H1 (cell line): ENCODE measurements at regions not wholly inside any gene's neighbourhood (a gene's known extent, or its start where the extent isn't known, plus 50 kb on each side); places are given as distances from the start of the nearest gene placed in this dataset.

Experiments
- CTCF ChIA-PET: fragments of 300-600 bp; sonication (Branson Sonifier 250); formaldehyde crosslinking; loops from one replicate; lab custom pipeline; 2021; ENCODE audit not compliant: partially characterized antibody; lab: Charles Lee
- POLR2A ChIA-PET: fragments of 300-600 bp; sonication (Branson Sonifier 250); formaldehyde crosslinking; loops from one replicate; lab custom pipeline; 2021; ENCODE audit warnings: inconsistent platforms; ENCODE audit not compliant: partially characterized antibody; lab: Charles Lee
- DNase-seq, 2 experiments: peaks; one replicate each; pipeline versions ENCODE4 v3.0.0 to v3.0.0-alpha.2; 2010 to 2022; ENCODE audit warnings: low spot score in 2 of 2, low read depth in 1 of 2, mixed read lengths in 1 of 2
- FAIRE-seq: peaks from 2 replicates; lab custom pipeline; 2011; peaks lifted over from hg19 to GRCh38; lab: Jason Lieb, UNC
- H2AFZ ChIP-seq: 2 replicates; pipeline ENCODE4 v1.8.1; 2012; ENCODE audit warnings: low read length, inconsistent platforms
- H2AK5ac ChIP-seq: 2 replicates; pipeline ENCODE4 v1.6.1; 2013; ENCODE audit warnings: low read depth, low read length
- H2BK120ac ChIP-seq: replicated peaks from 2 replicates; pipeline ENCODE3; 2013; ENCODE audit warnings: low read depth, low read length, inconsistent platforms
- H2BK12ac ChIP-seq: 2 replicates; pipeline ENCODE4 v1.6.1; 2013; ENCODE audit warnings: low read depth, low read length
- H2BK15ac ChIP-seq: 2 replicates; pipeline ENCODE4 v1.6.1; 2013; ENCODE audit warnings: low read length
- H2BK20ac ChIP-seq: 2 replicates; pipeline ENCODE4 v1.6.1; 2013; ENCODE audit warnings: low read length
- H2BK5ac ChIP-seq: 2 replicates; pipeline ENCODE4 v1.6.1; 2013; ENCODE audit warnings: low read depth, low read length
- H3K14ac ChIP-seq: 2 replicates; pipeline ENCODE4 v1.6.1; 2013; ENCODE audit warnings: inconsistent platforms; ENCODE audit not compliant: insufficient read length
- H3K18ac ChIP-seq: 2 replicates; pipeline ENCODE4 v1.6.1; 2013; ENCODE audit warnings: low read length; ENCODE audit errors: extremely low read depth
- H3K23ac ChIP-seq: 2 replicates; pipeline ENCODE4 v1.6.1; 2013; ENCODE audit warnings: inconsistent platforms; ENCODE audit not compliant: insufficient read length
- H3K23me2 ChIP-seq: 2 replicates; pipeline ENCODE4 v1.6.1; 2013; ENCODE audit warnings: low read depth, low read length
- H3K27ac ChIP-seq: 2 replicates; pipeline ENCODE4 v1.6.1; 2011; ENCODE audit warnings: low read depth, low read length, inconsistent platforms
- H3K27me3 ChIP-seq, 4 experiments: replicated peaks in 1 of 4; 1 replicate in 1 of 4; 2 replicates in 3 of 4; pipeline versions ENCODE4 v1.6.1 to v1.8.1; 2011 to 2013; ENCODE audit warnings: low read length in 3 of 4, mild to moderate bottlenecking in 3 of 4, inconsistent platforms in 2 of 4, mixed read lengths in 2 of 4, moderate library complexity in 1 of 4; ENCODE audit not compliant: control insufficient read depth in 3 of 4, insufficient read depth in 3 of 4; ENCODE audit errors: extremely low read depth in 1 of 4
- H3K36me3 ChIP-seq, 4 experiments: 2 replicates each; pipeline versions ENCODE4 v1.6.1 to v1.8.1; 2011 to 2013; ENCODE audit warnings: mild to moderate bottlenecking in 4 of 4, low read length in 3 of 4, moderate library complexity in 2 of 4, control low read depth in 1 of 4, inconsistent platforms in 1 of 4; ENCODE audit not compliant: insufficient read depth in 4 of 4, control insufficient read depth in 2 of 4
- H3K4ac ChIP-seq: replicated peaks from 2 replicates; pipeline ENCODE3; 2013; ENCODE audit warnings: low read length, low read depth, mixed read lengths, inconsistent platforms; ENCODE audit not compliant: insufficient read length
- H3K4me1 ChIP-seq, 4 experiments: replicated peaks in 1 of 4; 1 replicate in 1 of 4; 2 replicates in 3 of 4; pipeline versions ENCODE4 v1.6.1 to v1.8.1; 2011 to 2013; ENCODE audit warnings: low read length in 3 of 4, inconsistent platforms in 2 of 4, mixed read lengths in 1 of 4; ENCODE audit not compliant: insufficient read depth in 4 of 4, control insufficient read depth in 3 of 4
- H3K4me2 ChIP-seq, 2 experiments: 2 replicates each; pipeline versions ENCODE4 v1.6.1 to v1.8.1; 2011 to 2013; ENCODE audit warnings: low read depth in 2 of 2, low read length in 2 of 2, control low read depth in 1 of 2, inconsistent platforms in 1 of 2, mild to moderate bottlenecking in 1 of 2; ENCODE audit not compliant: insufficient read depth in 1 of 2
- H3K4me3 ChIP-seq, 4 experiments: fragments of 200-600, 300-600 bp in 1 of 4; sonication (generic), shearing (Covaris generic), sonication (Bioruptor Twin) in 1 of 4; 2 replicates each; pipeline versions ENCODE4 v1.5.1 to v1.8.1; 2011 to 2016; ENCODE audit warnings: low read length in 4 of 4, low read depth in 3 of 4, control low read depth in 2 of 4, inconsistent platforms in 2 of 4, mild to moderate bottlenecking in 2 of 4, mixed read lengths in 1 of 4, moderate library complexity in 1 of 4; ENCODE audit not compliant: insufficient read depth in 2 of 4; ENCODE audit errors: extremely low read depth in 1 of 4
- H3K56ac ChIP-seq: replicated peaks from 2 replicates; pipeline ENCODE3; 2013; ENCODE audit warnings: low read depth, mild to moderate bottlenecking, mixed read lengths, low read length, inconsistent platforms; ENCODE audit not compliant: insufficient read length
- H3K79me1 ChIP-seq: 2 replicates; pipeline ENCODE4 v1.6.1; 2013; ENCODE audit warnings: low read depth, low read length, control low read depth
- H3K79me2 ChIP-seq, 2 experiments: 2 replicates each; pipeline versions ENCODE4 v1.6.1 to v1.8.1; 2012 to 2013; ENCODE audit warnings: low read length in 2 of 2, mild to moderate bottlenecking in 2 of 2, inconsistent platforms in 1 of 2; ENCODE audit not compliant: insufficient read depth in 2 of 2, control insufficient read depth in 1 of 2
- H3K9ac ChIP-seq, 4 experiments: replicated peaks in 1 of 4; 1 replicate in 1 of 4; 2 replicates in 3 of 4; pipeline versions ENCODE4 v1.6.1 to v1.8.1; 2011 to 2013; ENCODE audit warnings: low read depth in 3 of 4, low read length in 3 of 4, control low read depth in 2 of 4, mild to moderate bottlenecking in 2 of 4, moderate library complexity in 2 of 4, inconsistent platforms in 1 of 4; ENCODE audit errors: extremely low read depth in 1 of 4
- H3K9me3 ChIP-seq, 2 experiments: 2 replicates each; pipeline versions ENCODE4 v1.6.1 to v1.8.1; 2012 to 2013; ENCODE audit warnings: mild to moderate bottlenecking in 2 of 2, moderate library complexity in 2 of 2, control low read depth in 1 of 2, inconsistent platforms in 1 of 2, low read depth in 1 of 2, low read length in 1 of 2, mixed read lengths in 1 of 2; ENCODE audit not compliant: insufficient read depth in 2 of 2
- H4K20me1 ChIP-seq, 2 experiments: replicated peaks in 1 of 2; 2 replicates each; pipeline versions ENCODE3 to v1.8.1; 2011 to 2013; ENCODE audit warnings: inconsistent platforms in 2 of 2, low read length in 2 of 2, mild to moderate bottlenecking in 1 of 2; ENCODE audit not compliant: insufficient read depth in 2 of 2, control insufficient read depth in 1 of 2
- H4K5ac ChIP-seq: 2 replicates; pipeline ENCODE4 v1.6.1; 2013; ENCODE audit warnings: low read length, low read depth, mixed read lengths, inconsistent platforms; ENCODE audit not compliant: insufficient read length
- H4K8ac ChIP-seq: 2 replicates; pipeline ENCODE4 v1.8.0; 2013; ENCODE audit warnings: mild to moderate bottlenecking, moderate library complexity, low read length, inconsistent platforms; ENCODE audit not compliant: insufficient read depth; ENCODE audit errors: extremely low read depth
- H4K91ac ChIP-seq: replicated peaks from 2 replicates; pipeline ENCODE3; 2013; ENCODE audit warnings: low read length, mixed read lengths, inconsistent platforms; ENCODE audit not compliant: insufficient read length
- ASH2L ChIP-seq: fragments of 200-600, 300-600 bp; sonication (generic); IDR thresholded peaks from one replicate; pipeline ENCODE4 v1.7.1; 2017; ENCODE audit warnings: low read length
- BRCA1 ChIP-seq: IDR thresholded peaks from 2 replicates; pipeline ENCODE4 v1.6.1; 2012; ENCODE audit warnings: low read depth, low read length, improper control_type of control experiment
- CEBPB ChIP-seq: IDR thresholded peaks from 2 replicates; pipeline ENCODE4 v1.6.1; 2012; ENCODE audit warnings: low read depth, low read length
- JUN ChIP-seq: IDR thresholded peaks from 2 replicates; pipeline ENCODE4 v1.6.1; 2011; ENCODE audit warnings: low read depth, mild to moderate bottlenecking, improper control_type of control experiment, low read length
- JUND ChIP-seq: IDR thresholded peaks from 2 replicates; pipeline ENCODE4 v1.6.1; 2011; ENCODE audit warnings: mild to moderate bottlenecking, improper control_type of control experiment, low read length
- SIX5 ChIP-seq: IDR thresholded peaks from 2 replicates; pipeline ENCODE4 v1.6.1; 2011; ENCODE audit warnings: mild to moderate bottlenecking, low read depth, low read length
- SP4 ChIP-seq: IDR thresholded peaks from 2 replicates; pipeline ENCODE4 v1.6.1; 2012; ENCODE audit warnings: low read length, inconsistent platforms
- TAF7 ChIP-seq: optimal IDR thresholded peaks from 2 replicates; pipeline ENCODE3; 2011; ENCODE audit warnings: low read depth, mild to moderate bottlenecking, inconsistent platforms, low read length, moderate library complexity, borderline replicate concordance
- TCF12 ChIP-seq: IDR thresholded peaks from 2 replicates; pipeline ENCODE4 v1.6.1; 2011; ENCODE audit warnings: low read depth, mild to moderate bottlenecking, low read length
- USF2 ChIP-seq: IDR thresholded peaks from 2 replicates; pipeline ENCODE4 v1.6.1; 2011; ENCODE audit warnings: low read length, improper control_type of control experiment
- ZNF274 ChIP-seq: IDR thresholded peaks from 2 replicates; pipeline ENCODE4 v1.7.0; 2012; ENCODE audit warnings: low read length, borderline replicate concordance; ENCODE audit errors: extremely low read depth
- TF ChIP-seq, protein P1 (sequence below): IDR thresholded peaks from 2 replicates; pipeline ENCODE4 v1.6.1; 2012; ENCODE audit warnings: low read length, inconsistent platforms

DNA sequence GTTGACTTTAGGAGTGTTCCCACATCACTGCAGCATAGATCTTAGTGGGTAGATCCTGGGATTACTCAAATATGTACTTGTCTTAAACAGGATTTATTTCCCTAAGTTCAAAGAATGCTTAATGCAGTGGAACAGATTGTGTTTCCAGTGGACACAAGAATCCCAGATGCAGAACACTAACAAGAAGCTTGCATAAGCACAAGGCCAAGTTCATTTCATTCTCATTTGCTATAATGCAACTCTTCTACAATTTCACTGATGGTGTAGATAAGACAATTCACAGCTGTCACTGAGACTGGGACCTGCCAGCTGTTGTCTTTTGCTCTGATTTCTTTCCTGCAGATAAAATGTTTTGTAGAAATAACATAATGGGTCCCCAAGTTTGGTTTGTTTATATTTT is 225.6 kb downstream of the NFKBIZ start:
- H3K9ac ChIP-seq: no peak overlapping the region
- H3K4me2 ChIP-seq: no peak overlapping the region
- FAIRE-seq (no peak), DNase-seq (no peak)
- no peaks in the 10 kb centered on the region; a peak in 1 of 4 replicates for H3K9me3 ChIP-seq
- no peak overlapping the region for H2BK12ac ChIP-seq
- H3K23me2 ChIP-seq: no peaks in the 10 kb centered on the region
- no peak overlapping the region for H4K5ac ChIP-seq
- H4K91ac ChIP-seq: no peak overlapping the region
- H3K56ac ChIP-seq: no peak overlapping the region
- H2BK15ac ChIP-seq: no peak overlapping the region
- H3K4ac ChIP-seq: no peak overlapping the region
- H3K27me3 ChIP-seq: no peaks in the 10 kb centered on the region
- no peak overlapping the region for H3K14ac ChIP-seq
- no peak overlapping the region for H3K23ac ChIP-seq
- H4K8ac ChIP-seq: no peak overlapping the region
- peaks cover 0 to 12% (median 0%) of the 10 kb centered on the region in 4 experiments; a peak in 3 of 7 replicates for H3K4me1 ChIP-seq
- H2AFZ ChIP-seq: no peak overlapping the region
- H2BK20ac ChIP-seq: no peak overlapping the region
- TF ChIP-seq BRCA1 (no peak), USF2 (no peak), JUND (no peak), SP4 (no peak), CEBPB (no peak), TAF7 (no peak), ASH2L (no peak), ZNF274 (no peak), TCF12 (no peak), SIX5 (no peak), JUN (no peak)
- TF ChIP-seq, protein P1, sequence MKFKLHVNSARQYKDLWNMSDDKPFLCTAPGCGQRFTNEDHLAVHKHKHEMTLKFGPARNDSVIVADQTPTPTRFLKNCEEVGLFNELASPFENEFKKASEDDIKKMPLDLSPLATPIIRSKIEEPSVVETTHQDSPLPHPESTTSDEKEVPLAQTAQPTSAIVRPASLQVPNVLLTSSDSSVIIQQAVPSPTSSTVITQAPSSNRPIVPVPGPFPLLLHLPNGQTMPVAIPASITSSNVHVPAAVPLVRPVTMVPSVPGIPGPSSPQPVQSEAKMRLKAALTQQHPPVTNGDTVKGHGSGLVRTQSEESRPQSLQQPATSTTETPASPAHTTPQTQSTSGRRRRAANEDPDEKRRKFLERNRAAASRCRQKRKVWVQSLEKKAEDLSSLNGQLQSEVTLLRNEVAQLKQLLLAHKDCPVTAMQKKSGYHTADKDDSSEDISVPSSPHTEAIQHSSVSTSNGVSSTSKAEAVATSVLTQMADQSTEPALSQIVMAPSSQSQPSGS: no peak
- H4K20me1 ChIP-seq: no peaks in the 10 kb centered on the region
- H3K18ac ChIP-seq: no peak overlapping the region
- POLR2A ChIA-PET: no interaction called here
- CTCF ChIA-PET: no interaction called here
- no peak overlapping the region for H2BK120ac ChIP-seq
- H3K79me1 ChIP-seq: no peaks in the 10 kb centered on the region
- H3K36me3 ChIP-seq: no peaks in the 10 kb centered on the region
- H3K4me3 ChIP-seq: no peak overlapping the region
- H3K79me2 ChIP-seq: no peaks in the 10 kb centered on the region
- H2BK5ac ChIP-seq: no peak overlapping the region
- H3K27ac ChIP-seq: no peak overlapping the region
- H2AK5ac ChIP-seq: no peak overlapping the region
